SU-DHL-6 (cell line): ENCODE measurements at regions not wholly inside any gene's neighbourhood (a gene's known extent, or its start where the extent isn't known, plus 50 kb on each side); places are given as distances from the start of the nearest gene placed in this dataset.

Source experiments
- H2AFZ ChIP-seq: fragments of 200-600 bp; sonication (generic); 2 replicates; pipeline ENCODE4 v1.6.1; 2014; ENCODE audit warnings: low read depth, mild to moderate bottlenecking, moderate library complexity, mixed read lengths, antibody characterized with exemption, low read length; ENCODE audit not compliant: severe bottlenecking
- H3F3A ChIP-seq: fragments of 200-600 bp; shearing (Covaris generic); 2 replicates; pipeline ENCODE4 v1.6.0; 2016; ENCODE audit warnings: antibody characterized with exemption, mild to moderate bottlenecking; ENCODE audit not compliant: insufficient read depth
- H3K27ac ChIP-seq: fragments of 200-600 bp; sonication (generic); 2 replicates; pipeline ENCODE4 v1.5.1; 2016; ENCODE audit warnings: low read depth, mild to moderate bottlenecking, low read length, moderate library complexity, mixed read lengths
- H3K27me3 ChIP-seq: fragments of 200-600 bp; sonication (generic), shearing (Covaris generic); 2 replicates; pipeline ENCODE4 v1.6.0; 2014; ENCODE audit warnings: mild to moderate bottlenecking, low read length
- H3K36me3 ChIP-seq: fragments of 200-600 bp; sonication (generic); 2 replicates; pipeline ENCODE4 v1.6.1; 2014; ENCODE audit warnings: mild to moderate bottlenecking, low read length, mixed read lengths
- H3K4me2 ChIP-seq: fragments of 300-600, 200-600 bp; shearing (Covaris generic), sonication (generic); 2 replicates; pipeline ENCODE4 v1.6.0; 2014; ENCODE audit warnings: low read length, low read depth, mild to moderate bottlenecking; ENCODE audit not compliant: poor library complexity, severe bottlenecking
- H3K4me3 ChIP-seq: fragments of 200-600 bp; sonication (generic); 2 replicates; pipeline ENCODE4 v1.5.1; 2014; ENCODE audit warnings: antibody characterized with exemption, low read length, mild to moderate bottlenecking, mixed read lengths; ENCODE audit not compliant: insufficient read depth, poor library complexity, severe bottlenecking
- H3K79me2 ChIP-seq: fragments of 200-600 bp; sonication (generic); 2 replicates; pipeline ENCODE4 v1.6.1; 2014; ENCODE audit warnings: mild to moderate bottlenecking, low read length, moderate library complexity; ENCODE audit not compliant: insufficient read depth
- H3K9ac ChIP-seq: fragments of 200-600 bp; sonication (generic); 2 replicates; pipeline ENCODE4 v1.7.0; 2014; ENCODE audit warnings: mild to moderate bottlenecking, low read length
- H3K9me2 ChIP-seq: fragments of 200-600 bp; sonication (generic); replicated peaks from 2 replicates; pipeline ENCODE4 v1.6.1; 2014; ENCODE audit warnings: low read length; ENCODE audit not compliant: insufficient read depth
- H3K9me3 ChIP-seq: fragments of 200-600 bp; sonication (generic); 2 replicates; pipeline ENCODE4 v1.6.1; 2014; ENCODE audit warnings: low read length, mixed read lengths; ENCODE audit not compliant: insufficient read depth
- H4K20me1 ChIP-seq: fragments of 200-600 bp; sonication (generic); 2 replicates; pipeline ENCODE4 v1.6.1; 2014; ENCODE audit warnings: low read depth, mild to moderate bottlenecking, antibody characterized with exemption, low read length, moderate library complexity, mixed read lengths
- CTCF ChIP-seq: fragments of 200-600 bp; sonication (generic); IDR thresholded peaks from one replicate; pipeline ENCODE4 v1.5.1; 2017; ENCODE audit warnings: antibody characterized with exemption, mild to moderate bottlenecking, low read length, moderate library complexity; ENCODE audit not compliant: insufficient read depth, poor library complexity, severe bottlenecking
- EZH2phosphoT487 ChIP-seq: fragments of 200-600 bp; sonication (generic), shearing (Covaris generic); conservative IDR thresholded peaks from 2 replicates; pipeline ENCODE4 v1.6.1; 2018; ENCODE audit warnings: mild to moderate bottlenecking, antibody characterized with exemption, low read length, moderate library complexity, mixed read lengths

DNA sequence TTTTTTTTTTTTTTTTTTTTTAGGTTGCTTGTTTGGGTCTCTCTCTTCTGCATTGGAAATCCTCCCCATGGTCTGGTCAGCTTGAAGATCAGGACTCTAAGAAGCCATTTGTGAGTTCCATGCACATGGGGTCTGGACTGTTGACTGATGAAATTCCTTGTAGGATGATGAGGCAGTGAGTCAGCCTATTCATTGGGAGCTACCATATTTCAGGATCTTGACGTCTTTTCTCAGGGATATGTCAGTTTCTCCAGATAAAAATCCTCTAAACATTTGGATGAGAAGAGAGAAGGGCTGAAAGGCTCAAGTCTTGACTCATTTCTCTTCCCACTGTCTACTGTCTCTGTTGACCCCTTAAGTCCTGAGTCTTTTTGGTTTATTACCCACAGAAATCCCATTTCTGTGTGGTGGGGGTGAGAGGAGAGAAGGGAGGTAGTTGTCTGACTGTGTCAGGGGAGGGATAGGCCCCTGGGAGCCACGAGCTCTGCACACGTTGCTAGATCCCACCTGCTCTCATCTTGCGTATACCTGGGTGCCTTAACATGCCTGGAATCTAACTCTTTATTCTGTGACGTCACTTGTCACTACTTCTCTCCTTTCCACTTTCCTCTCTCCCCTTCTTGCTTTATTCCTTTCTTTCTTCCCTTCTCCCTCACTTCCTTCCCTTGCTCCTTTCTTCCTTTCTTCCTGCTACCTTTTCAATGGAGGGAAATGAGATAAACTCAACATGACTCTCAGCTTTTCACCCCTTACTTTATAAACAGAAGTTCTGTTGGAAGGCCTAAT is 333.1 kb upstream of the XYLT1 start:
- no peaks in the 10 kb centered on the region for H3K27me3 ChIP-seq
- H3K36me3 ChIP-seq, result no peaks in the 10 kb centered on the region
- no peak overlapping the region for H3K4me2 ChIP-seq
- no peaks in the 10 kb centered on the region for H3K9me3 ChIP-seq
- no peaks in the 10 kb centered on the region for H3K9me2 ChIP-seq
- no peak overlapping the region for H3K9ac ChIP-seq
- no peak overlapping the region for H3K27ac ChIP-seq
- H3F3A ChIP-seq, result no peaks in the 10 kb centered on the region
- H4K20me1 ChIP-seq, result no peaks in the 10 kb centered on the region
- no peaks in the 10 kb centered on the region for H3K79me2 ChIP-seq
- TF ChIP-seq CTCF, result no peak
- no peak for TF ChIP-seq EZH2phosphoT487
- no peak overlapping the region for H2AFZ ChIP-seq
- no peak overlapping the region for H3K4me3 ChIP-seq

DNA sequence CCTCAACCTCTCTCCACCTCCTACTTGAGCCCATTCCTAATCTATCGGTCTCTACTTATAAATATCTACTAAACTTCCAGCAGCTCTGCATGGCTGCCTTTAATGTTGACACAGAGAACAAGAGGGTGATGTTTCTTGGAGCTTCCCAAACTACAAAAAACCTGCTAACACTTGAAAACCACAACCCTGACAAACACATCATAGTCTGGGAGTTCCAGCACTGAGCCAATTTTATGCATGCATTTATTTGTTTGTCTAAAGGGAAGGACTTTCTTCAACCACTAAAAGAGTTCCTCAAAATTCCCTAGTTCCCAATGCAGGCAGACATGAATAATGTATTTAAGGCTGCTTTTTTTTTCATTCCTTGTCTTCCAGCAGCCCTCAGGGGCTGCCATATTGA is 331.8 kb upstream of the XYLT1 start:
- no peak for TF ChIP-seq CTCF
- TF ChIP-seq EZH2phosphoT487, result no peak
- no peak overlapping the region for H3K4me3 ChIP-seq
- H3K79me2 ChIP-seq, result no peaks in the 10 kb centered on the region
- H3K9me3 ChIP-seq, result no peaks in the 10 kb centered on the region
- no peaks in the 10 kb centered on the region for H3F3A ChIP-seq
- no peaks in the 10 kb centered on the region for H3K27me3 ChIP-seq
- H3K36me3 ChIP-seq, result no peaks in the 10 kb centered on the region
- H3K9ac ChIP-seq, result no peak overlapping the region
- H2AFZ ChIP-seq, result no peak overlapping the region
- H3K4me2 ChIP-seq, result no peak overlapping the region
- H3K9me2 ChIP-seq, result no peaks in the 10 kb centered on the region
- H3K27ac ChIP-seq, result no peak overlapping the region
- no peaks in the 10 kb centered on the region for H4K20me1 ChIP-seq

GRCh38 chr16:17801068-17801467 is 330.3 kb upstream of the XYLT1 start:
- Histone ChIP-seq H3K36me3 (no peaks in the 10 kb centered on the region), H4K20me1 (no peaks in the 10 kb centered on the region), H3K9me3 (no peaks in the 10 kb centered on the region), H3K4me2 (no peak overlapping the region), H3K79me2 (no peaks in the 10 kb centered on the region), H3K27ac (no peak overlapping the region), H3K9me2 (no peaks in the 10 kb centered on the region), H3K9ac (no peak overlapping the region), H3K4me3 (no peak overlapping the region), H2AFZ (no peak overlapping the region), H3F3A (no peaks in the 10 kb centered on the region), H3K27me3 (no peaks in the 10 kb centered on the region)
- TF ChIP-seq EZH2phosphoT487 (no peak), CTCF (no peak)
